Activated effector memory CD4-positive, alpha-beta T cell treated with anti-CD3 and anti-CD28 coated beads, Interleukin-2, amount 50 U/mL, for 16 hours (primary cell): ENCODE measurements at regions not wholly inside any gene's neighbourhood (a gene's known extent, or its start where the extent isn't known, plus 50 kb on each side); places are given as distances from the start of the nearest gene placed in this dataset.
"Not testable (repeated sequence)": the region's sequence is repeated elsewhere in the genome, so short reads cannot be mapped to it uniquely, and the experiment has no call there.

Experiments
- DNase-seq: peaks from one replicate; pipeline ENCODE4 v3.0.0-alpha.2; 2020

DNA sequence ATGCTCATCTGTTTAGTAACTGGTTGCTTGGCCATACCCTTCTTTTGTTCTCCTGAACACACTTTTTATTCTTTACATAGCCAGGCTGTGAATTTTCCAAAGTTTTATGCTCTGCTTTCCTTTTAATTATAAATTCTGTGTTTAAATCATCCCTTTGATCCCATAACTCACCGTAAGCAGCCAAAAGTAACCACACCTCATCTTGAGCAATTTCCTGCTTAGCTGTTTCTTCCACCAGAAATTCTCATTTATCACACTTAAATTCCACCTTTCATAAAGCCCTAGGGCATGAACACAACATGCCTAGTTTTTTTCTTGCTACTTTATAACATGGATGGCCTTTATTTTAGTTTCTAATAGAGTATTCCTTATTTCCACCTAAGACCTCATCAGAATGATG lies 510.7 kb downstream of the C12orf50 start:
- DNase-seq = no peak

DNA sequence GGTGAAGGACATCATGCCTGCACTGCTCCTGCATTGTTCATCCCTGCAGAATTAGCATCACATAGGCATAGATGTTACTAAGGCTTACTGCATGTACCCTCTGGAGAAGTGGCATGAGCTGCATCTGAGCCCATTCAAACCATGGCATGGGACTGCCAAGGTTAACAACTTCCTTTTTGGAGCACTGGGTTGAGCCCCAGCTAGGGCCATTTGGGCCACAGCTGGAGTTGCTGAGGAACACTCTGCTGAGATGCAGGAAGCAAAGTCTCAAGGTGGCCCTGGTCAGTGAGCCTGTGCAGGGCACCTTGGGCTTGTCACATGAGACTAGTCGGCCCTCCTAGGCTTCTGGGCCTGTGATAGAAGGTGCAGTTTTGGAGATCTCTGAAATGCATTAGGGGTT lies 511.2 kb downstream of the C12orf50 start:
- DNase-seq = no peak

DNA sequence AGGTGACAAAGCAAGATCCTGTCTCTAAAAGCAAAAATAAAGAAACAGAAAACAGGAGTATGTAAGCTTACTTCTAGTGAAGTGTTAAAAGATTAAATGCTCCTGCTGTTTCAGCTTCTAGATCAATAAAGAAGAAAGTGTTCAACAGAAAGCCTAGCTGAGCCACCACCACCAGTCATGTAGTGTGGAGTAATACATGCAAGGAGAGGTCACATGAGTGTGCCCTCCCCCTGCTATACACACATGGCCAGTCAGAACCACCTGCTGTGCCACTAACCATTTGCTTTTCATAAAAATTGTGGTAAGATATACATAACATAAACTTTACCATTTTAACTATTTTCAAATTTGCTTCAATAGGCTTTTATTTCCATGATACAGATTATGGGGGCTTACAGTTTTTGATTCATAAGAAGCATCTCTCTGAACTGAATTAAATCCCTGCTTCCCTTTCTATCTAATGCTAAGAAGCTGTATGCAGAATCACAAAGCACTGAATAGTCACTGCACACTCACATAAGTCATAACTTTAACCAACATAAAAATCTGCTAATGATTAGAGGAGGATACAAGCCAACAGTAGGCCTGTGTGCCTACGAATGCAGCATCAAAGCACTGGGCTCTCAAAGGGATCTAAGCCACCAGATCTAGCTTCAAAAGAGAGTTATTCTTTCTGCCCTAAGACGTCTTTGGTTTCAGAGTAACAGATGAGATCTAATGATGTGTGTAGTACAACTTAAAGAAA lies 515.5 kb downstream of the C12orf50 start:
- DNase-seq = no peak

DNA sequence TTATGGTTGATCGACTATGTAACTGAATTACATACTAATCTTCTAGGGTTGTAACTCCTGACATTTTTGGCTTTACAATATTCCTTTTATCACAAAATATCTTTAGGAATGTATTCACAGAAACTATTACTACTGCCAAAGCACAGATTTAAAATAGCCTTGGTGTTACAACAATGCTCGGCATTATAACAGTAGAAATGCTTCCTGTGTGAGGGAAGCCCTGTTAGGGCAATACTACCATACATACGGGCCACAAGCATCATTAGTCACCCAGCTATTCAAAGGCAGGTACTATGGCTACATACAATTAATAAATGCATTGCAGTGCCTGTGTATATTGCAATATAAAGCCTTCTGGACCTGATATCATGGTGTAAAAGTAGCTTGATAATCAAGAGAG lies 517.8 kb downstream of the C12orf50 start:
- no peak for DNase-seq

DNA sequence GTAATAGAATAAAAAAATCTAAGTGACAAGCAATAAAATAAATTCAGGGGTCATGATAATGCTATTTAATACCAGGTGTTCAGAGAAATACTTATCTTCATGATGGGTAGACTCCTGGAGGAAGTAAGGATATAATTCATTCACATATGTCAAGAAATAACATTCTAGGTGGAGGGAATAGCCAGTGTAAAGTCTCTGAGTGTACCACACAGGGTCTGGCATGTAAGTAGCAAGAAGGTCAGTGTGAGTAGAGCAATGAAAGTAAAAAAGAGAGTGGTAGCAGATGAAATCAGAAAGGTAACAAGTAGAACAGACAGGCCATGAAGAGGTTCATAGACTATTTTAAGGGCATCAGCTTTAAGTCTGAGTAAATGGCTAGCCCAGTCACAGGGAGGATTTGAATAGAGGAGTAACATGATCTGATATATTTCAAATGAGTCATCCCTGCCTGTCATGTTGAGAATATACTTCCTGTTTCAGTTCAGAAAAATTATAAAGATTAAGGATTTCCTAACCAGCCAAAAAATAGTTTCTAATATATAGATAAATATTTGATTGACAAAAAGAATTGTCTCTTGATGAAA lies 519.9 kb downstream of the C12orf50 start:
- DNase-seq = no peak

DNA sequence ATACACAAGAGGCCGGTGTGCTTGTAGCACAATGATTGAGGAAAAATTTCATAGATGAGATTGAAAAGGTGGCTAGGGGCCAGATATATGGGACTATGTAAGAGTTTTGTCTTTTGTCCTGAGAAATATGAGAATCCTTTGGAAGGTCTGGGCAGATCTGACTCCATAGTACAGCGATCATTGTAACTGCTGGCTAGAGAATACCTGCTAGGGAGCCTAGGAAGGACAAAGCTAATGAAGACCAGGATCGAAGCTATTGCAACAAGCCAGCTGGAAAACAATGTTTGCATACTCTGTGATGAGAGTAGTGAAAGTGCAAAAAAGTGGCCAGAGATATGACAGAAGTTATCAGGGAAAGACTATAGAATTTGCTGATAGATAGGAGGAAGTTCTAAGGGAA lies 537.6 kb downstream of the C12orf50 start:
- no peak for DNase-seq

DNA sequence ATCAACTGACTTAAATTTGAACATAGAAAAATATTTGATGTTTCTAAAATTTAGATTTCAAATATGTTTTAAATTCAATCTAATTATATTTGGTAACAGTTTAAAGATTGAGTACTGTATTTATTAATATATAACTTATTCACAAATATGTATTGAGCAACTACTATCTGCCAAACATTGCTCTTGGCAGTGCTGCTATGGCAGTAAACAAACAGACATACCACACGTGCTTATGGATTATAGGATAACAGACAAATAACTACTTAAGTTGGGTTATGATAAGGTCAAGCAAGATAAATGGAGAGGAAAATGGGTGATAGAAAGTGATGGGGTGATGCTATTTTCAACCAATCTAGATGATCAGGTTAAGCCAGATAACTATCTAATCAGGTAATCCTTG lies 538.1 kb downstream of the C12orf50 start:
- DNase-seq = no peak

DNA sequence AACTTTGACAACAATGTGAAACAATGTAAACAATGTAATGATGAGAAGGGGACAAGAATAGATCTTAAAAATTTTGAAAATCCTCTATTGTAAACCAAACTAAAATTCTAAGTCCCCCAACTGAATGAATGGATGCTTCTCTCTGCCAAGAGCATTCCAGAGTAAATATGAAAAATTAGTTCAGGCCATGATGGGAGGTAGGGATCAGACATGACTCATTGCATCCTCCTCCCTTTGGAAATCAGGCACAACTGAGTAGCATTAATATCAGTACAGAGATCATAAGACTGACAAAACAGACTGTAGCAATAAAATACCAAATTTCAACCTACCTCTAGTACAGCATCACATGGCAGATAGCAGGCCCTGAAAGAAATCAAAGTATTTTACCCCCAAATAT lies 559.9 kb downstream of the C12orf50 start:
- DNase-seq = no peak

DNA sequence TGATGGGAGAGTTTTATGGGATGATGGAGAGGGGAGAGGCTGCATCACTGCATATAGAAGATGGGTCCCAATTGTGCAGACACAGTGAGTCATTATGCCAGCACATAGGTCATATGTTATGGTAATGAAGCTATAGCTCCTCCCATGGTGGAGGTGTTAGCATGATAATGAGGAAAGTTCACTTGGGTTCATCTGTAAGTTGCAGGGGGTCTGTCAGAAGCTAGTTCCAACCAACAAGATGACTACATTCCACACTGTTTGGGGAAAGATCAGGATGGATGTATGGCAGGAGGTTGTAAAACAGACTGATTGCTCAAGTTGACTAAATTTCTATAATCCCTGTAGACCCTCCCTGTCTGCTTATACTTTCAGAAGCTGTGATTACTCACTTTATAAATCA lies 561.3 kb downstream of the C12orf50 start:
- DNase-seq = no peak

DNA sequence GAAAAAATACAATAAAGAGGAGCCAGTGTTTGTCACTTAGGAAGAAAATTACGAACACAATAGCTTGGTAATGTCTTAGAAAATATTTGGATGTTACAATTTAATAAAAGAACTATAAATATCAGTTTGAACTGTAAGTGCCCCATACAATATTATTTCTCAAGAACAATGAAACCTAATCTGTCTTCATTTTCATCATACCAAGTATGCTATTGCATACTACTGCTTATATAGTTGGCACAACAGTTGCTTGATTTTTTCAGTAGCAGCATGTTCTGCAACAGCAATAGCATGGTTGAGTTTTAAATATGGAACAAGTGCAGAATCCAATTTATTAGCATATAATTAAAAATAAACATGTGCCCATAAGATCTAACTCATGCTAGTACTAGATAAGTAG lies 564.6 kb downstream of the C12orf50 start:
- no peak for DNase-seq

DNA sequence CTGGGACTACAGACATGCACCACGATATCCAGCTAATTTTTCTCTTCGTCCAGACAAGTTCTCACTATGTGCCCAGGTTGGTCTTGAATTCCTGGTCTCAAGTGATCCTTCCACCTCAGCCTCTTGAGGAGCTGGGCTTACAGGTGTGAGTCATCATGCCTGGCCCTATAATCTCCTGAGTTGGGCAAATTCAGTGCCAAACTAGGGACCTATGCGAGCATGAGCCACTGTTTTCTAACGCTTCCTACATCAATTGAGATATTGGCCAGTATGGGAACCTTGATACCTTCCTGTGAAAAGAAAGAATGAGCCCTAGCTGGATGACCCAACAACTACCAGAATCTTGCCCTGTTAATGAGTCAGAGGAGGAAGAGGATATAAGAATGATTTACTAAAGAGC lies 585.2 kb downstream of the C12orf50 start:
- DNase-seq = no peak

DNA sequence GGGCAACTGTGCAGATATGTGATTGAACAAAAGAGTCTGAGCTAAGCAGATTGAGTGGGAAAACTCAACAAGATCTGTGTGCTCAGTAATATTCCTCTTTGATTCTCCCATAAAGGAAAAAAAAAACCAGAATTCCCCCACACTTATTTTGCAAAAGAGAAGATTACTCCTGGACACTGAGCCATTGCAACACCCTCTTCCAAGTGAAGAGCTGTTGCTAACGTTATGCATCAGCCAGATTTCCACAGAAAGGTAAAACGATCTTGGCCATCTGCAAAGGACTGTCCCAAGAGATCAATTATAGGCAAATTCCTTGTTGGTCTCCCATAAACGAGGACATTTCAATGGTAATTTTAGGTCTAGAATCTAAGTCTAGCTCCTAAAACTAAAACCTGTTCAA lies 587.7 kb downstream of the C12orf50 start:
- DNase-seq = no peak

DNA sequence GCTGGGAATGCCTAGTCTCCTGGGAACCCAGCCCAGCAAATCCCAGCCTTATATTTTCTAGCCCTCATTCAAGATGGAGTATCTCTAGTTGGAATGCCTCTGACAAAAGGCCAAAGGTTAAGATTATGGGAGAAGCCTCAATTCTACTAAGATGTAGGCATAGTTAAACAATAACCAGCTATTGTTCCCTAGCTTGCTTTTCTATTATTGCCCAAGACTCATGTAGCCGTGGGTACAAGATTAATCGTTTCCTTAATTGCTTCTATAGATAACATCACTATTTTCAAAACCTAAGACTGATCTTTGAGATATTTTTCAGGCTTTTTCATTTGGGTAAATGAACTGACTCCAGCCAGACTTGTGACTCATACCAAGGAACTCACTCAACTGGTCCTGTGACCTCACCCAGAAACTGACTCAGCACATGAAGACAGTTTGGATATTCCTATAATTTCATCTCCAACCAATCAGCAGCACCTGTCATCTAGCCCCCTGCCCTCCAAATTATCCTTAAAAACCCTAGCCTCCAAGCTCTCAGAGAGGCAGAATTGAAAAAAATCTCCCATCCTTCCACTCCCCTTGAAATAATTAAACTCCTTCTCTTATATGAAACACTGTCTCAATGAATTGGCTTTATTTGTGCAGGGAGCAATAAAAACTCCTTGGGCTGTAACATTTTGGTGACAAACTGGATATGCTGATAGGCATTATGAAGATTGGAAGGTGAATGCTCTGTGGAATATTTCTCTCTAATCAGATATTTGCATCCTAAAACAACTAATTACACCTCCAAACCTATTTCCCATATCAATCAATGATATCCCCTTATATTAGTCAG lies 589.0 kb downstream of the C12orf50 start:
- no peak for DNase-seq

DNA sequence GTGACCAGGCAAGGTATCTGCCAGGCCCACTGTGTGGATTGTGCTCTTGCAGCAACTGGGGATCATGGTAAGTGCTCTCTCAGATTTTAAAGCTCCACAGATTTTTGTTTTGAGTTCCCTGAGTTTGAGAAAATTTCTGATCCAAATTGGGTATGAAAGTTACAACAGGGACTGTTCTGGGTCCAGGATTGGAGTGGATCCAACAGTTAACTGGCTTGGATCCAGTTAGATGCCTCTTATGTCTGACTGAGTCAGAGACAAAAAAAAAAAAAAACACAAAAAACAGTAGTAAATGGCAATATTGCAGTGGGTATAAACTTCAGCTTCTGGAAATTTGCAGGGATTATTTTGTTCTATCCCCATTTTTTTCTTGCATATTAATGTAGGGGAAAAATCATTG lies 598.8 kb downstream of the C12orf50 start:
- DNase-seq = no peak

DNA sequence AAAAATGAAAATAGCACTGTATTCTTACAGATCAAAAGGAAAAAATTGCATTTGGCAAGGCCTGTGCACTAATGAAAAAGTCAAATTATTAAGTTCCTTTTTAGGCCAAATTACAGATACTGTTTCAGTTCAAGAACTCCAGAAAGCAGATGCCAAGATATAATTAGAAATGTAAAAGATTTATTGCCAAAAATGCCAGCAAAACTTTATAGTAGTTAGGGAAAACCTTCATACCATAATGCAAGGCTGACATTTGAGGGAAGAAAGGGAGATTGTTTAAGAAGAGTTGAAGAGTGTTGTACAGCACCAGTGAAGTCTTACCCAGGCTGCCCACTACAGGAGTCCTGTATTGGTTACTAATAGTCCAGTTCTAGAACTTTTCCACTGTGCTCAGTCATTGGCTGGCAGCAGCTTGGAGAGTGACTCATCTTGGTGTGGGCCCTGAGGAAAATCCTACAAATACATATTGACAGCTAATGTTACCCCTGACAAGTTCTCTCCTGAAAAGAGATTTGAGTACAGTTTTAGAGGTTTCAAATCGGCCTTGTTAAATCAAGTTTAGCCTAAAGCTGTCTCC lies 600.4 kb downstream of the C12orf50 start:
- DNase-seq = no peak

DNA sequence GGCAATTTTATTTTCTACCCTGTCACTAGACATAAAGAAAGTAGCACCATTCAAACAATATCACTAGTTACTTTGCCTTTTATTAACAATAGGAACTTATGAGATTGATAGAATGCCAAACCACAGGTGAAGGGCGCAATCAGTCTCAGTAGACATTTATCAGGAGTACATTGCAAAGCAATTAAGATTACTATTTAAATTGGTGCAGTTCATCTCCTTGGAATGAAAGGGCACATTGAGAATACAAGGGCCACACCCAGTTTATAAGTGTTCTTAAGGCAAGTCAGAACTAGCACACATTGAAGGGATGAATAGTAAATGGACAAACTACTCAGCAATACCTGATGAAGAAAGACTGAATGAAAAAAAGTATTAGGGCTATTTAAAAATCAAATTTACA lies 601.4 kb downstream of the C12orf50 start:
- DNase-seq = no peak

DNA sequence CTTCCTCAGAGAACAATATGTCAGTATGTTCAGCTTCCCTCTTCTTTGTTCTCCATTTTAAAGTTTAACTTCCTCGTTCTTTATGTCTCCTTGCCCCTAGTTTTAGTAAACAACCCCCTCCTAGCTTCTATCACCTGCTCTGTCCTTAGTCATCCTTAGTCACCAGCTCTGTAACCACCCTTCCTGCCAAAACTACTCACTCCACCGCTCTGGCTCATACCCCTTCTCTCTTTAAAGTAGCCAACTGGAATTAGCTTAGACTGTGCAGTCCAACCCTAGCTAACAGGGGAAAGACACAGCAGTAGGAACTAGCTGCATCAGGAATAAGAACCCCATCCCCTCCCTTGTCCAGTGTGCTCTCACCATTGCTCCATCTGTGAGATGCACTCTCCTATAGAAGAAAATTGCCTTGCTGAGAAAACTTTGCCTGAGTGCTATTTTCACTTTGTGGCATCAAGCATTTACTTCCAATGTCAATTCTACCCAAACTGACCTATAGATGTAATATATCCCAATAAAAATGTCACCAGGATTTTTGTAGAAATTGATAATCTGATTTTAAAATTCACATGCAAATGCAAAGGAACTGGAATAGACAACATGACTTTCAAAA lies 603.2 kb downstream of the C12orf50 start:
- DNase-seq = no peak

DNA sequence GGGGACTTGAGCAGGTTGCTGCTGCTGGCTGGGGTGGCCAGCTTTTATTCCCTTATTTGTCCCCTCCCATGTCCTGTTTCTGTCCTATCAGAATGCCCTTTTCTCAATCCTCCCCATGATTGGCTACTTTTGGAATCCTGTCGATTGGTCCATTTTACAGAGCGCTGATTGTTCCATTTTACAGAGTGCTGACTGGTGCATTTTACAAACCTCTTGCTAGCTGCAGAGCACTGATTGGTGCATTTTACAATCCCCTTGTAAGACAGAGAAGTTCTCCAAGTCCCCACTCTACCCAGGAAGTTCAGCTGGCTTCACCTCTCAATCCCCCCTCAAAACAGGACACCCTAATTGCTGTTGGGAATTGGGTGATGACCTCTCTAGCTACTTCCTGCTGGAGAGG lies 608.0 kb downstream of the C12orf50 start:
- DNase-seq = not testable (repeated sequence)

DNA sequence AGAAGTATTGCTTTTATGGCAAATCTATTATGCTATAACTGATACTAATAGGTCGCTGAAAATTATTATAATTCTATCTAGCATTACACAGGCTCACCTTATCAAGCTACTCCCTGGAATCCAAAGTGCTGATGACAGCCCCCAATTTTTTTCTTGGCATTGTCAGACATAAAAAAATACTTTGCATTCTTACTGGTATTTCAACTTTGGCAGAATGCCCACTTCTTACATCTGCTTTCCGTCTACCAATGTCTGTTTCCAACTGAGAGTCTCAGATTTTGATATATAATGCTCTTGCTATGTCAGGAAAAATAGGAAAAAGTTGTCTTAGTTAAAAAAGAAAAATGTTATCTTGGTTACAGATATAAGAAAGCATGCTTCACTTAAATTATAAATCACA lies 615.4 kb downstream of the C12orf50 start:
- no peak for DNase-seq

DNA sequence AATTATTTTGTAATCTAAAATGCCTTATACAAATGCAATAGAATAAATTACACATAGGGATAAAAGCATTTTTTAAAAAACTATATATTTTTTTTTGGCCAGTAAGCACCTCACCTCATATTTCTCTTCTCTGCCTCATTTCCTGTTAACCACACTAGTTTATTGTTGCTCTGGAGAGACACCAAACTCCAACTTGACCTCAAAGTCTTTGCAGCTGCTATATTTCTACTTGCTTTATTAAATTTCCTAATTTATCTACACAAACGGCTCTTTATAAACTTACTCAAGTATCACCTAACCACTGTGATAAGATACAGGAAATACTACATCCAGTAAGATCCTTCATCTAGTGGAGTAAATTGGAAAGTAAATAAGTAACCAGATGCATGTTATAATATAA lies 622.3 kb downstream of the C12orf50 start:
- DNase-seq = no peak

DNA sequence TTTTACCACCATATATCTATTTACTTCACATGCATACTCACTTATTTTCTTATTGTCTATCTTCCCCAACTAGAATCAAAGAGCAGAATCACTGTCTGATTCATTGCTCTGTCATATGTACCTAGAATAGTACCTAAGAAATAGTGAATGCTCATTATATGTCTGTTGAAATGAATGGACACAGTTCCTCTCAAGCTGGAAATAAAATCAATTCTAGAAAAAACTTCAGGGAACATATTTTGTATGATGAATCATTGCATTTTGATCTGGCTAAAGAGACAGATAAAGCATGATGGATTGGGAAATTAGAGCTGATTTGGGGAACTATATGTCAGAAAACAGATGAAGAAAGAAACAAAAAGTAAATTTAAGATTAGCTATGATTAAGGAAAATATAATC lies 623.3 kb downstream of the C12orf50 start:
- no peak for DNase-seq

DNA sequence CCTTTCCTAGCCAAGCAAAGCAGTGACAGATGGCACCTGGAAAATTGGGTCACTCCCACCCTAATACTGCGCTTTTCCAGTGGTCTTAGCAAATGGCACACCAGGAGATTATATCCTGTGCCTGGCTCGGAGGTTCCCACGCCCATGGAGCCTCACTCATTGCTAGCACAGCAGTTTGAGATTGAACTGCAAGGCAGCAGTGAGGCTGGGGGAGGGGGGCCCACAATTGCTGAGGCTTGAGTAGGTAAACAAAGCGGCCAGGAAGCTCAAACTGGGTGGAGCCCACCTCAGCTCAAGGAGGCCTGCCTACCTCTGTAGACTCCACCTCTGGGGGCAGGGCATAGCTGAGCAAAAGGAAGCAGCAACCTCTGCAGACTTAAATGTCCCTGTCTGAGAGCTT lies 635.0 kb downstream of the C12orf50 start:
- DNase-seq = not testable (repeated sequence)

DNA sequence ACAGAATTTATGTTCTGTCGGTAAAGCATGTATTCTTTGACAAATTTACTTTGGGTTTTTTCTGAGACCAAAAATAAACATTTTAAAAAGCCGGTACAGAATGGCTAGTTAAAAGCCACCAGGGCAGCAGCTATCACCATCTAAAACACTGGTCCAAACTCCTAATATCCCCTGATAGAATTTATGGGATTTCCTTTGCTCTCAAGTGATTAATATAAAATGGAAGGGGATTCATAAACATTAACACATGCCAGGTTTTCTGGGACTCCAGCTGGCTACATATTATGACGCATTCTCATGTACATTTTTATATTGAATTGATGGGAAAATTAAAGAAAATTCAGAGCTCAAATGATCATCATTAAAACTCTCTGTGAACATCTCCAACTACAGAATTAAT lies 640.8 kb downstream of the C12orf50 start:
- DNase-seq = no peak
